ENCODE measurements at regions not wholly inside any gene's neighbourhood (a gene's known extent, or its start where the extent isn't known, plus 50 kb on each side); places are given as distances from the start of the nearest gene placed in this dataset.

DNA sequence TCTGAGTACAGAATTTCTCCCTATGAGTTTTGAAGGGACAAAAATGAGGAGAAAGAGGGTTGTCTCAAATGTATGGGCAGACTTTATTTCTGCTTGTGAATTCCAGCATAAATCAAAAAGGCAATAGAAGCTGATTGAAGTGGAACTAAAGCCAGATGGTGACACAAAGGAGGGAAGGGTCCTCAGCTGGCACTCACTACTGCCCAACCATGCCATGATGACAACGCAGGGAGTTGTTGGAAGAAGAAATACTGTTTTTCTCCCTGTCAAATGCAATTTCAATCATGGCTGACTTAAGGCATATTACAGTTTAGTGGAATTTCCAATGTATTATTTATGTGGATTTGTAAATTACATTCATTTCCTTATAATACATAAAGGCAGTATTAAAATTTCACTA lies 805.8 kb downstream of the ADGRL2 start:
- Mint-ChIP-seq H3K36me3 (ENCODE audit: insufficient read depth) (no peaks in the 10 kb centered on the region), H3K4me3 (no peak overlapping the region), H3K27me3 (ENCODE audit: low read depth) (no peaks in the 10 kb centered on the region), H3K9me3 (no peaks in the 10 kb centered on the region), H3K4me1 (ENCODE audit: low read depth) (no peaks in the 10 kb centered on the region)
- DNase-seq (no peak), ATAC-seq (no peak)

DNA sequence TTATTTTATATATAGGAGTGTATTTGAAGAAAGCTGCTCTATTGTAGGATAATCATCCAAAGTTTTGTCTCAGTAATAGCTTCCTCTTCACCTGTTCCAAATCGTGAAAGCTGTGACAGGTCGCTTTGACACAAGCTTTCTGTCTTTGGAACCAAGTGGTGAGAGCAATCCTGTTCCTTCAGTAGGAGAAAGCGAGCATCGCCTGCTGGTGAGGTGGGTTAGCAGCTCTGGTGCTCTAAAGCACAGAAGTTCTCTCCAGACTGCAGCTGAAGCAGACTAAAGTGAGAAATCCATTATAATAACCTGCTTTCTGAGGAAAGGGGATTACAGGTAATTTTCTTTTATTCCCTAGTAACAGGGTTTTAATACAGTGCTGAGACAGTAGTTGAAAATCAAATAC lies 803.8 kb downstream of the ADGRL2 start:
- Mint-ChIP-seq H3K9me3 (no peaks in the 10 kb centered on the region), H3K4me3 (no peak overlapping the region), H3K4me1 (ENCODE audit: low read depth) (no peaks in the 10 kb centered on the region), H3K27me3 (ENCODE audit: low read depth) (no peaks in the 10 kb centered on the region), H3K36me3 (ENCODE audit: insufficient read depth) (no peaks in the 10 kb centered on the region)
- ATAC-seq (no peak), DNase-seq (no peak)

DNA sequence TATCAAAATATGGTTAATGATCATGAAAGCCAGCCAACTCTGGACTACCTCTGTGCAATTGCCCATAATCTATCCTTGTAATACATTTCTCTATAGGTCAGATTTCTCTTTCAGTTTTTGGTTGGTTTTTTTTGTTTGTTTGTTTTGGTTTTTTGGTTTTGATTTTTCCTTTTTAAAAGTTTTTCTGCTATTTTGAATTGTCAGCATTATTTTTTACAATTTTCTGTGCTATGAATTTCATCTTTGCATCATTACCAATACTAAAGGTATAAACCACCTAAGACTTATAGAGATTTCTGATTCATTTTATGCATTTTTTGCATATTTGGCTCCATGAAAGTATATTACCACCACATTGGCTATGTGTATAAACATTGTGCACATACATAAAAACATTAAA lies 799.6 kb downstream of the ADGRL2 start:
- Mint-ChIP-seq H3K36me3 (ENCODE audit: insufficient read depth) (no peaks in the 10 kb centered on the region), H3K9me3 (no peaks in the 10 kb centered on the region), H3K4me1 (ENCODE audit: low read depth) (no peaks in the 10 kb centered on the region), H3K27me3 (ENCODE audit: low read depth) (no peaks in the 10 kb centered on the region), H3K4me3 (no peak overlapping the region)
- DNase-seq (no peak), ATAC-seq (no peak)

DNA sequence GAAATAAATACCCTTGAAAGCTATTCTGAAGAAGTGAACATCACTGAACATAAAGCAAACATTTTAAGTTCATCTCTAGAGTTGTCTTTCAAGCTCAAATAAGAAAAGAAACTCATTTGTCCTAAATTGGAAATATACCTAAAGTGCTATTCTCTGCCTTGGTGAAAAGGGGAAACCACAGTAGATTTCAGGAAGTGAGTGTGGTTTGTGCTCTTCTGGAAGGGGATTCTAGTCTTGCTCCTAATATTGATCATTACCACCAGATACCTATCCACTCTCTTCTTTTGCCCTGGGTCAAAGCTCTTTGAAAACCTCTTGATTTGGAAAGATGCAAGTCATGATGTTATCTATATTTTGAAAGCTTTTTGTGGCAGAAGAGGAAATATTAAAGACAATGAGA lies 798.1 kb downstream of the ADGRL2 start:
- Mint-ChIP-seq H3K27me3 (ENCODE audit: low read depth) (no peaks in the 10 kb centered on the region), H3K4me3 (no peak overlapping the region), H3K4me1 (ENCODE audit: low read depth) (no peaks in the 10 kb centered on the region), H3K9me3 (no peaks in the 10 kb centered on the region), H3K36me3 (ENCODE audit: insufficient read depth) (no peaks in the 10 kb centered on the region)
- ATAC-seq: no peak
- DNase-seq: no peak

DNA sequence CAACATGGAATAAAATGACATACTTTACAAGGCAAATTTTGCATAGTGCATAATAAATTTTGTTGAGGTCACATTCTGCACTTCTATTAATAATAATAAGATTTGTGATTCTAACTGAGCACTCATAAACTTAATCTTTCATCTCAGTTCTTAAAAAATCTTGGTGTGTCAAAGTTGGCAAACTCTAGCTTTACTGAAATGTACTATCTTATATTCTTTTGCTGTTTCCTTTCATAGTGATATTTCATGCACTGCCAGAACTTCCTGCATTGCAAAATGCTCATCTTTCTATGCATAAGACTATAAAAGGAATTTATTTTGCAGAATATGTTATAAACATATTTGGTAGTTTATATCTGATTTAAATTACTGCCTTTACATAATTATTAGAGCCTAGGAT lies 797.6 kb downstream of the ADGRL2 start:
- Mint-ChIP-seq H3K4me1 (ENCODE audit: low read depth) (no peaks in the 10 kb centered on the region), H3K9me3 (no peaks in the 10 kb centered on the region), H3K36me3 (ENCODE audit: insufficient read depth) (no peaks in the 10 kb centered on the region), H3K27me3 (ENCODE audit: low read depth) (no peaks in the 10 kb centered on the region), H3K4me3 (no peak overlapping the region)
- ATAC-seq (no peak), DNase-seq (no peak)

DNA sequence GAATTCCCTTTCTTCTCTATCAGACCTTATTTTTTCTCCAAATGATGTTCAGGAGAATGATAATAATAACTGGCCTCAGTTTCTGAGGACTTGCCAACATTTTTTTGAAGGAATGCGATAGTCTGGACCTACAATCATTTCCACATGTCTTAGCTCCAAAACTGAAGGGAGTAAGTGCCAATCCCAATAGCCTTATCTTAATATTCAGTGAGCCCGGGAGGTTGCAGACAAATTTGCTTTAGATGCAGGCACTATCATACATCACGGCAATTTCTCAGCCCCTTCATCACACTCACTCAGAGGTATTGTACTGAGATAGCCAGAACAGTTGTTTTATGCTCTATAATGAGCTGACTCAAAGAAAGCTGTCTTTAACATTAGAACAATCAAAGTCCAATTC lies 796.9 kb downstream of the ADGRL2 start:
- Mint-ChIP-seq H3K4me1 (ENCODE audit: low read depth) (no peaks in the 10 kb centered on the region), H3K27me3 (ENCODE audit: low read depth) (no peaks in the 10 kb centered on the region), H3K36me3 (ENCODE audit: insufficient read depth) (no peaks in the 10 kb centered on the region), H3K9me3 (no peaks in the 10 kb centered on the region), H3K4me3 (no peak overlapping the region)
- DNase-seq (no peak), ATAC-seq (no peak)

DNA sequence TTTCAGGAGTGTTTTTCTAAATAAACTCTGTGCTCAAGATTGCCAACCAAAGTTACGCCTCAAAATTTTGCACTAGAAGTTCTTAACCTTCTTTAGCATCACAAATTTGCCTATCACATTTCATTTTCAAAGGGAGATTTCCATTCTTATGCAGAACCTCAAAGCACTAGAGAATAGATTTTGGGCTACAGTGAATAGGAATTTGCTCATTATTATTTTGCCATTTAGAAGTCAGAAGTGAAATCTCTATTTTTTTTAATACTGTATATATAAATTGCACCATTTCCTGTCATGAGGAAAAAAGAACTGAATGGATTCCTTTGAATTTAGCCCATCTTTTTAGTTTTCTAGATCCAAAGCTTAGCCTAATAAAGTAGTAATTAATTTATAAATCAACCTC lies 796.4 kb downstream of the ADGRL2 start:
- Mint-ChIP-seq H3K27me3 (ENCODE audit: low read depth) (no peaks in the 10 kb centered on the region), H3K4me1 (ENCODE audit: low read depth) (no peaks in the 10 kb centered on the region), H3K9me3 (no peaks in the 10 kb centered on the region), H3K36me3 (ENCODE audit: insufficient read depth) (no peaks in the 10 kb centered on the region), H3K4me3 (no peak overlapping the region)
- ATAC-seq (no peak), DNase-seq (no peak)

DNA sequence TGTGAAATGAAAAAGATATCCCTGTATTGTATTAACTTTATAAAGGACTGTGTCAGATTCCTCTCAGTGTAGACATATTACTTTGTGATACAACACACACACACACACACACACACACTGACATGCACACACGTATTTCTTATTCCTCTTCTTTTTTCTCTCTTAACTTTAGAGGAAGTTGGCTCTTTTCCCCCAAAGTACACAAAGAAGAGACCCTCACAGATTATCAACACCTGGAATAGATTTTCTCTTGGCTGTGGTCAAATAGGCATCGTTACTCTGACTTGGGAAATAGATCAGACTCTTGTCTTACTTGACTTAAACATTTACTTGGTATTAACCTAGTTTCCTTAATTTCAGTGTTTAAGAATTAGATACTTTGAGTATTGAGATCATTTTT lies 792.8 kb downstream of the ADGRL2 start:
- ATAC-seq: no peak
- Mint-ChIP-seq H3K9me3 (no peaks in the 10 kb centered on the region), H3K27me3 (ENCODE audit: low read depth) (no peaks in the 10 kb centered on the region), H3K36me3 (ENCODE audit: insufficient read depth) (no peaks in the 10 kb centered on the region), H3K4me1 (ENCODE audit: low read depth) (no peaks in the 10 kb centered on the region), H3K4me3 (no peak overlapping the region)
- DNase-seq: no peak

DNA sequence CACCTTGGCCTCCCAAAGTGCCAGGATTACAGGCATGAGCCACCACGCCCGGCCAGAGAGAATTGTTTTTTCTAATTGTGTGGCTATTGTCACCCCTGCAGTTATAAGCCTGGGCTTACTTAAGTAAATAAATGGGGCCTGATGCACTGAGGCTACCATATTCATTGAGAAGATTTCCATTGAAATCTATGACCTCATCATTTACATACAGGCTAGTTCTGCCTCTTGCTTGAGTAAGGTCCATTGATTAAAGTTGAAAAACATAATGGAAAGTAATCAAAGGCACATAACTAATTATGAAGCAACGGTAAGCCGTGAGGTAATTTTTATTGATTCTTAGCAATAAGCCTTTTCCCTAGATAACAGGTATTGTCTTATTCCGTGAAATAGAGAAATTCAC lies 788.9 kb downstream of the ADGRL2 start:
- no peaks in the 10 kb centered on the region for H3K27me3 Mint-ChIP-seq (ENCODE audit: low read depth)
- ATAC-seq (no peak), DNase-seq (no peak)
- H3K4me1 Mint-ChIP-seq (ENCODE audit: low read depth): no peaks in the 10 kb centered on the region
- no peaks in the 10 kb centered on the region for H3K9me3 Mint-ChIP-seq
- no peaks in the 10 kb centered on the region for H3K36me3 Mint-ChIP-seq (ENCODE audit: insufficient read depth)
- no peak overlapping the region for H3K4me3 Mint-ChIP-seq

DNA sequence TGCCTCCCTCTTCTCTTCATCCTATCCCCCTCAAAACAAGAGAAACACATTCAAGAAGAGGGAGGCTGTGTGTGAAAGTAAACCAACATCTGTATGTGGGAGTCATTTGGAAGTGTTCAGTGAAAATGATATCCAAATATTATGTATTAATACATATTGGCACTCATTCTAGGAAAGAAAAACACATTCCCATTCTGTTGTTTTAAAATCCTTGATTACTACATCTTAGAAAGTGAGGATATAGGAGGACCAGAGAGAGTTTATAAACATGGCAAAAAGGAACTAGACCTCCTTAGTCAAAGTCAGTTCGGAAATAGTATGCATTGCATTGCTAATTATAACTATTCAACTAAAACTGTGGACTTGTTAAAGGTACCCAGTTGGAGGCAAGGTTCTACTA lies 786.6 kb downstream of the ADGRL2 start:
- no peaks in the 10 kb centered on the region for H3K27me3 Mint-ChIP-seq (ENCODE audit: low read depth)
- H3K9me3 Mint-ChIP-seq: peaks cover 4% of the 10 kb centered on the region
- DNase-seq (no peak), ATAC-seq (no peak)
- H3K36me3 Mint-ChIP-seq (ENCODE audit: insufficient read depth): no peaks in the 10 kb centered on the region
- H3K4me3 Mint-ChIP-seq: no peak overlapping the region
- no peaks in the 10 kb centered on the region for H3K4me1 Mint-ChIP-seq (ENCODE audit: low read depth)

DNA sequence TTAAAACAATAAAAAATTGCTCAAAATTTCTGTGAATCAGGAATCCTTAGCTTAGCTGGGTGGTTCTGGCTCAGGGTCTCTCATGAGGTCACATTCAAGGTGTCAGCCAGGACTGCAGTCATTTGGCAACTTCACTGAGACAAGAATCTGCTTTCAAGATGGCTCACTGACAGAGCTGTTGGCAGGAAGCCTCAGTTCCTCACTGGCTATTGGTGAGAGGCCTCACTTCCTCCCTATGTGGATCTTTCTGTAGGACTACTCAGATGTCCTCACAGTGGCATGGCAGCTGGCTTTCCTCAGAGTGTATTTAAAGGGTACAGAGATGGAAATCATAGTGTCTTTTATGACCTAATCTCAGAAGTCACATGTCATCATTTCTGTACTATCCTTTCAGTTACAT lies 785.7 kb downstream of the ADGRL2 start:
- no peak for DNase-seq
- no peak overlapping the region for H3K4me3 Mint-ChIP-seq
- H3K27me3 Mint-ChIP-seq (ENCODE audit: low read depth): no peaks in the 10 kb centered on the region
- peaks cover 4% of the 10 kb centered on the region for H3K9me3 Mint-ChIP-seq
- no peaks in the 10 kb centered on the region for H3K4me1 Mint-ChIP-seq (ENCODE audit: low read depth)
- no peak for ATAC-seq
- no peaks in the 10 kb centered on the region for H3K36me3 Mint-ChIP-seq (ENCODE audit: insufficient read depth)

DNA sequence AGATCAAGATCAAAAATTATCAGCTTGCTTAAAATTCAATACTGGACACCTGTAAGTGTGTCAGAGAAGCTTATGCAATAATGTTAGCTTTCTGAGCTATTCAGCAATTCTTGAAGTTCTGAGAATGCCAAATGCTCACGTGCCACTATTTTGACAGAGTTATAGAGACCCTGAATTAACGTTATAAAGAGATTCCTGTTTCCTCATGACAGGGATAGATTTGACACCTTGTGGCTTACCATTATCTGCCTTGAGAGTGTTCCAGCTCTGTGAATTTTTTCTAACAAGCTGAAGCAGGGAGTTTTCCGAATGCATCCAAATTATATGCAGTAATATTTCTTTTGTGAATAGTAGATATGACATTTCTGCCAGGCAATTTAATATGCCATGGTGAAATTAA lies 781.6 kb downstream of the ADGRL2 start:
- Mint-ChIP-seq H3K9me3 (peaks cover 4% of the 10 kb centered on the region), H3K36me3 (ENCODE audit: insufficient read depth) (no peaks in the 10 kb centered on the region), H3K27me3 (ENCODE audit: low read depth) (no peaks in the 10 kb centered on the region), H3K4me1 (ENCODE audit: low read depth) (no peaks in the 10 kb centered on the region), H3K4me3 (no peak overlapping the region)
- ATAC-seq: no peak
- no peak for DNase-seq

DNA sequence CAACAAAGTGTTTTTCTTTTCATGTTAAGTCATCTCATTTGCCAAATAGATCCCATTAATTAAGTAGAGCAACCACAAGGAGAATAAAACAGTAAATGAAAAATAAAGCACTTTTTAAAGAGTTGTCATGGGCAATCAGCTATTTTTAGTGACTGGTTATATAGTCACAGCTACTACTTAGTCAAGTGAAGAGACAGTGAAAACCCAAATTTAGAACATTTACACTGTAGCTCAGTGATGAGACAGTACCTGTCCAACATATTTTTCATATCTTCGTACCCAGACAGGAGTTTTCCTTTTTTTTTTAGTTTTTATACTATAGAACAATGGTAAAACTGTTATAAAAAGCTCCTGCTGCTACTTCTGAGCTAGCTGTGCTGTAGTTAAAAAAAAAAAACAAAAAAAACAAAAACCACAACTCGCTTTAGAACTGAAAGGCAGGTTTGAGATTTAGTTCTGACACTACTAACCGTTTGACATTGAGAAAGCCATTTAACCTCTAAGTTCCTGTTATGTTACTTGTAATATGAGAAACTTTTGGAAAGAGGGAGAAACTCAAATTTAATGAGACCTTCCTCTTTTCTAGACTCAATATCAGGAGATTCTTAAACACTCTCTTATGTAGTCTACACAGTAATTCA lies 777.5 kb downstream of the ADGRL2 start:
- no peak for DNase-seq
- peaks cover 6% of the 10 kb centered on the region for H3K9me3 Mint-ChIP-seq

DNA sequence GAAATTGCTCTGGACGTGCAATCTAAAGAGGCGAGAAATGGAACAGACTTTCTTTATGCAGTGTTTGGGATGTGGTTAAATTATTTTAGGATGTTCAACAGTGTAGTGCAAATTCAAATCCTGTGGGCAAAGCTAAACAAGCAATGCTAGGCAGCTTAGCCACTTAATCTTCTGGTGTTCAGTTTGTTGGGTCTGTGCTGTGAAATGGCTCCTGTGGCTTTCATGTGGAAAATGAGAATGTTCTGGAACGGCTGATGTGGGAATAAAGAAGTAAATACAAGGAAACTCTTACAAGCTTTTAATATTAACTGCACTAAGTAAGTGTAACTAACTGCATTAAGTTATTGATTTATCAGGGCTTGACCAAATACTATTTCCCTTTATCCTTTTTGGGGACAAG lies 766.6 kb downstream of the ADGRL2 start:
- Mint-ChIP-seq H3K27me3 (ENCODE audit: low read depth) (no peaks in the 10 kb centered on the region), H3K4me3 (no peak overlapping the region), H3K9me3 (peaks cover 10% of the 10 kb centered on the region), H3K36me3 (ENCODE audit: insufficient read depth) (no peaks in the 10 kb centered on the region), H3K4me1 (ENCODE audit: low read depth) (no peaks in the 10 kb centered on the region)
- DNase-seq (no peak), ATAC-seq (no peak)

More for the DNA sequence above, 777.5 kb downstream of the ADGRL2 start:
- ATAC-seq: no peak
- H3K4me1 Mint-ChIP-seq (ENCODE audit: low read depth): no peaks in the 10 kb centered on the region
- H3K4me3 Mint-ChIP-seq: no peak overlapping the region
- H3K36me3 Mint-ChIP-seq (ENCODE audit: insufficient read depth): no peaks in the 10 kb centered on the region
- H3K27me3 Mint-ChIP-seq (ENCODE audit: low read depth): no peaks in the 10 kb centered on the region

DNA sequence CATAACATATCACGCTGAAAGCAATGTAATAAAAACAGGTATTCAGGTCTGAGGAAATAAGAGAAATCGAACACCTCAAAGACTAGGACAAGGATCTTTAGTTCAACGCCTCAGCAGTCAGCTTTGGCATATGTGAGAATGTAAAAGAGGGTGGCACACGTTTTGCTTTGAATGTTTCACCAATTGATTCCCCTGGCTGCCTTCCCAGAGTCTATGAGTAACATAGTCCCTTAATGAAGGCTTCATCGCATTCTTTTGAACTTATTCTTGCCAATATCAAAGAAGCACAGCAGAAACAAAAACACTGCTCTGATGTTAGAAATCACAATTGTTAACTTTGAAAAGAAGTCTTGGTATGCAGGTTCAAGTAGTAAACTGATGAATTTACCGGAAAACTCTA lies 764.8 kb downstream of the ADGRL2 start:
- ATAC-seq: no peak
- Mint-ChIP-seq H3K4me1 (ENCODE audit: low read depth) (no peaks in the 10 kb centered on the region), H3K27me3 (ENCODE audit: low read depth) (no peaks in the 10 kb centered on the region), H3K36me3 (ENCODE audit: insufficient read depth) (no peaks in the 10 kb centered on the region), H3K4me3 (no peak overlapping the region), H3K9me3 (peaks cover 8% of the 10 kb centered on the region)
- no peak for DNase-seq

DNA sequence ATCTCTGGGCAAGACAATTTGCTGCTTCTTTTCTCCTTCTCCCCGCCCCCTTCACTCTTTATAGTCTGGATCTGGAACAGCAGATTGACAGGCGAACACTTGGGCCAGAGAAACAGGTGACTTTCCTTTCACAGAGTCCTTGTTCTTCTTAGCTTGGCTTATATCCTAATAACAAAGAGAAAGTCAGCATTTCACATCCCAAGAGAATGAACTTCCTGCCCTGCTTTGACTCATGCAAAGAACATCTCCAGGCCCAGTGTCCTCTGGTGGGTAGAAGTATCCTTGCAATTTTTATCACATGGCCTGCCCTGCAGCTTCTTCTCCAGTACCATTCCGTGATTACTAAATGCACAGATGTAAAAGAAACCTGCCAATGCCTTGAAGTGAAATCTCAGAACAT lies 764.4 kb downstream of the ADGRL2 start:
- no peaks in the 10 kb centered on the region for H3K4me1 Mint-ChIP-seq (ENCODE audit: low read depth)

More for the DNA sequence above, 764.4 kb downstream of the ADGRL2 start:
- H3K4me3 Mint-ChIP-seq: no peak overlapping the region
- no peaks in the 10 kb centered on the region for H3K36me3 Mint-ChIP-seq (ENCODE audit: insufficient read depth)
- H3K27me3 Mint-ChIP-seq (ENCODE audit: low read depth): no peaks in the 10 kb centered on the region
- H3K9me3 Mint-ChIP-seq: peaks cover 8% of the 10 kb centered on the region
- no peak for DNase-seq
- ATAC-seq: no peak
